ENCODE measurements at regions not wholly inside any gene's neighbourhood (a gene's known extent, or its start where the extent isn't known, plus 50 kb on each side); places are given as distances from the start of the nearest gene placed in this dataset.

GRCh38 chr10:118966850-118967125, 62.7 kb upstream of the NANOS1 start:
- TF ChIP-seq CTCF (IDR thresholded peaks at IDR 0.05; ENCODE audit: control extremely low read depth in 1 of 3, insufficient read depth in 1 of 3, low read depth in 1 of 3, low read length in 3 of 3) (no peak), RXRA (IDR thresholded peaks at IDR 0.05; ENCODE audit: insufficient read depth, low read depth, low read length) (no peak), GABPA (IDR thresholded peaks at IDR 0.05; ENCODE audit: borderline replicate concordance, insufficient read depth, low read length) (no peak)

All from H1 (cell line).